ENCODE measurements at regions not wholly inside any gene's neighbourhood (a gene's known extent, or its start where the extent isn't known, plus 50 kb on each side); places are given as distances from the start of the nearest gene placed in this dataset.
"Not testable (repeated sequence)": the region's sequence is repeated elsewhere in the genome, so short reads cannot be mapped to it uniquely, and the experiment has no call there.

DNA sequence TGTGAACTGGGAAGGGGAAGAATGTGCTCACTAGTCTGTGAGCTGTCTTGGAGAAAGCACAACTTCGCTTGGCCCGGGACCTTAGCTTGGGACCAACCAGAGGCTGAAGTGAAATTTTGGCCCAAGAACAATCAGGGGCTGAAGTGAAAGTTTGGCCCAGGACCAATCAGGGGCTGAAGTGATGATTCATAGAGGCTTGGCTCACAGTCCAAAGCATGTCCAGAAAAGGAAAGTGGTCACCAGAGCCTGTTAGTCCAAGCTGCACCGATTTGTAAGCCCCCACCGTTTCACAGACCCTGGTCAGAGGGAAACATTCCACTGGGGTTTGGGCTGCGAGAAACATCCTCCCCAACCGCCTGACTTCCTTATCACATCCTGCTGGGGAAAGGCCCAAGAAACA lies 763.3 kb downstream of the SPATA31A7 start:
- H3K27ac ChIP-seq; H3K9me3 ChIP-seq; ATAC-seq; intact Hi-C loops (cut with DNase I); H3K36me3 ChIP-seq; H3K27me3 ChIP-seq (ENCODE audit: low read depth); H3K4me3 ChIP-seq; DNase-seq; H3K4me1 ChIP-seq: not testable (repeated sequence)

DNA sequence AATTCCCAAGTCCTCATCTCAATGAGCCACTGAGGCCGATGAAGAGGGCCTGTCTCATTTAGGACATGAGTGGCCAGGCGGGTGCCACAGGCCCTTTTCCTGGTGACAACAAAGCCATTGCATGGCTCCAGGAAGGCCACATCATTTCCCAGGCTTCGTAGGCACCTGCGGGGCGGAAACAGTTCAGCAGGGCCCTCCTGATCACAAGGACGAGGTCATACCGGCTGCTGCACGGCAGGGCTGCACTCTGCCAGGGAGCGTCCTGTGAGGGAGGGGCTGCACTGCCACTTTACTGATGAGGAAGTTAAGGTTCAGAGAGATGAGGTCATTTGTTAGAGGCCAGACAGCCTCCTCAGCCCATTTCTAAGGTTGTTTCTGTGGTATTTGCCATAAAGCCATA lies 781.8 kb downstream of the SPATA31A7 start:
- H3K27me3 ChIP-seq (ENCODE audit: low read depth); H3K36me3 ChIP-seq; ATAC-seq; H3K27ac ChIP-seq; intact Hi-C loops (cut with DNase I); DNase-seq; H3K4me1 ChIP-seq; H3K9me3 ChIP-seq; H3K4me3 ChIP-seq: not testable (repeated sequence)

DNA sequence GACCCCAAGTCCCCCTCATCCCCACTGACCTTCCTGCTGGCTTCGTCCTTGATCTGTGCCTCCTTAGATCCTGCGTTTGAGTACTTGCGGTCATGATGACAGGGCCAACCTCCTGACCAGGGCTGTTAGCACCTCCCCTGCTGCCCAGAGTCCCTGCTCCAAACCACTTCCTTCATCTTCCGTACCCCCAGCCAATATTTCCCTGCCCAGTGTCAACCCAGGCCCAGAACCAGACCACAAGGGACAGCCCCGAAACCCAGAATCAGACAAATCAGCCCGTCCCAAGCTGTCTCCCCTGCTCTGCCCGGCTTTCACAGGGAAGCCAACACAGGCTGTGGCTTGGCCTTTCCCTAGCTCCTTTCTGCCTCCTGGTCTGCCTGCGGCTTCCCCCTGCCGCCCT lies 784.7 kb downstream of the SPATA31A7 start:
- H3K27me3 ChIP-seq (ENCODE audit: low read depth); ATAC-seq; H3K27ac ChIP-seq; H3K4me1 ChIP-seq; H3K4me3 ChIP-seq; intact Hi-C loops (cut with DNase I); H3K36me3 ChIP-seq; H3K9me3 ChIP-seq: not testable (repeated sequence)
- peak; percentile 34 for DNase-seq

DNA sequence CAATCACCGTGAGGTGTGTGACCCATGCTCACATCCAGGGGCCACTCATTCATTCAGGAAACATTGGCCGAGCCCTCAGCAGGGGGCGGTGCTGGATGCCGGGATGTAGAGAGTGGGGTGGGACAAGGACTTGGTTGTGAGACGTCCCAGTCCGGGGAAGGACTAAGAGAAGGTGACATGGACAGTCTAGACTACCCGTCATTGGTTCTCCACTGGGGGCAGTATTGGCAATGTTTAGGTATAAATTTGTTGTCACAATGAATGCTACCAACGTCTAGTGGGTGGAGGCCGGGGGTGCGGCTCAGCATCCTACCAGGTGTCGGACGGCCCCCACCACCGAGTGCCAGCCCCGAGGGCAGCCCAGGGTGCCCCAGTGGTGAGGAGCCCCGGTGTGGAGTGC lies 786.5 kb downstream of the SPATA31A7 start:
- H3K4me1 ChIP-seq; H3K27ac ChIP-seq; H3K4me3 ChIP-seq; intact Hi-C loops (cut with DNase I); DNase-seq; H3K36me3 ChIP-seq; H3K9me3 ChIP-seq; H3K27me3 ChIP-seq (ENCODE audit: low read depth); ATAC-seq: not testable (repeated sequence)

DNA sequence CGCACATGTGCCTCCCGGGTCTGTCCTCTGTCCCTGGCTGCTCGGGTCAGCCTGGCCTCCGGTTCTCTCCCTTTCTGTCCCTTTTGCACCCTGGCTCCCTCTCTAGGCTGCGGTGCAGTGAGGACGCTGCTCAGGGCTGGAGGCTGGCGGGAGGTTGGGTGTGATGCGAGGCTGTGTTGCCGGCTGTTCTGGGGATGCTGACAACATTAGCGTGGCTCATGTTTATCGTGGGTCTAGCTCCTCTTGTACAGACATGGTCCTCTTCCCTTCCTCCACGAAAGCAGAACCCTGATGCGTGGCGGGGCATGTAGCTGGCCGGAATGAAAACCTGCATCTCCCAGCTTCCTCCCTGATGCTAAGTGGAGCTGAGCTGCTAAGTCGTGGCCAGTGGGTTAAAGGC lies 792.9 kb downstream of the SPATA31A7 start:
- ATAC-seq; H3K4me1 ChIP-seq; intact Hi-C loops (cut with DNase I); H3K27me3 ChIP-seq (ENCODE audit: low read depth); H3K4me3 ChIP-seq; H3K36me3 ChIP-seq; H3K27ac ChIP-seq; H3K9me3 ChIP-seq: not testable (repeated sequence)
- DNase-seq = peak; percentile 40

DNA sequence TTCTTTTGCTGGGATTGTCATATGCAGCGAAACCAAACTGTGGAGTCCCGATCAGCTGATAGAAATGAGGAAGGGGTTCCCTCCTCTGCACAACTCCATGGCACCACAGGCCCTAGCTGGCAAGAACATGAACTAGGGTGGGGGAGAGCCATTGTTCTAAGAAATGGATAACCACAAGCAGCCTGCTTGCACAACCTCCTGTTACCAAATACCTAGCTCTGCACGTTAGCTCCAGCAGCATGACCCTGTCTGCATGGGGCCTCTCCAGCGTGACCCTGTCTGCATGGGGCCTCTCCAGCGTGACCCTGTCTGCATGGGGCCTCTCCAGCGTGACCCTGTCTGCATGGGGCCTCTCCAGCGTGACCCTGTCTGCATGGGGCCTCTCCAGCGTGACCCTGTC lies 793.6 kb downstream of the SPATA31A7 start:
- H3K4me1 ChIP-seq; H3K36me3 ChIP-seq; H3K9me3 ChIP-seq; intact Hi-C loops (cut with DNase I); H3K4me3 ChIP-seq; ATAC-seq; DNase-seq; H3K27me3 ChIP-seq (ENCODE audit: low read depth); H3K27ac ChIP-seq: not testable (repeated sequence)

DNA sequence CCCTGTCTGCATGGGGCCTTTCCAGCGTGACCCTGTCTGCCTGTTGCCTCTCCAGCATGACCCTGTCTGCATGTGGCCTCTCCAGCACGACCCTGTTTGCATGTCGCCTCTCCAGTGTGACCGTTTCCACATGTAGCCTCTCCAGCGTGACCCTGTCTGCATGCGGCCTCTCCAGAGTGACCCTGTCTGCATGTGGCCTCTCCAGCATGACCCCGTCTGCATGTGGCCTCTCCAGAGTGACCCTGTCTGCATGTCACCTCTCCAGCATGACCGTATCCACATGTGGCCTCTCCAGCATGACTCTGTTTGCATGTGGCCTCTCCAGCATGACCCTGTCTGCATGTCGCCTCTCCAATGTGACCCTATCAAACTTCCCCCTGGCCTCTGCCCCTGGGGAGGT lies 794.1 kb downstream of the SPATA31A7 start:
- not testable (repeated sequence) for ATAC-seq, H3K36me3 ChIP-seq
- DNase-seq = peak; percentile 24

DNA sequence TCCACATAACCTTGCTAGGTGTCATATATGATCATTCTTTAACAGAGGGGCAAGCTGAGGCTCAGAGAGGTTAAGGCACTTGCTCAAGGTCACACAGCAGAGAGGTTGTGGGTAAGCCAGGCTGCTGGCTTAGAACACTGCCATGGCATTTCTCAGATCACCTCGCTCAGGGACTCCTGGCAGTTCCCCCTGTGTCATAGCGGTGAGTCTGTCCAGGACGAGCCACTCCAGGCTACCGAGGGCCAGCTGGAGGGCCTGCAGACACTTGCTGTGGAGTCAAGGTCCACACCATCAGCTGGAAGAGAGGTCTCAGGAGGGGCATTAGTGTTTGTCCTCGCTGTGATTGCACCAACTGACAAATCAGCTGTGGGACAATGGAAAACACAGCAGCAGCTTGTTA lies 794.7 kb downstream of the SPATA31A7 start:
- ATAC-seq; H3K4me1 ChIP-seq; intact Hi-C loops (cut with DNase I); H3K36me3 ChIP-seq; H3K4me3 ChIP-seq; H3K27me3 ChIP-seq (ENCODE audit: low read depth); DNase-seq; H3K27ac ChIP-seq; H3K9me3 ChIP-seq: not testable (repeated sequence)

More for the DNA sequence above, 794.1 kb downstream of the SPATA31A7 start:
- H3K27ac ChIP-seq; H3K27me3 ChIP-seq (ENCODE audit: low read depth); H3K9me3 ChIP-seq; H3K4me1 ChIP-seq; intact Hi-C loops (cut with DNase I); H3K4me3 ChIP-seq: not testable (repeated sequence)

DNA sequence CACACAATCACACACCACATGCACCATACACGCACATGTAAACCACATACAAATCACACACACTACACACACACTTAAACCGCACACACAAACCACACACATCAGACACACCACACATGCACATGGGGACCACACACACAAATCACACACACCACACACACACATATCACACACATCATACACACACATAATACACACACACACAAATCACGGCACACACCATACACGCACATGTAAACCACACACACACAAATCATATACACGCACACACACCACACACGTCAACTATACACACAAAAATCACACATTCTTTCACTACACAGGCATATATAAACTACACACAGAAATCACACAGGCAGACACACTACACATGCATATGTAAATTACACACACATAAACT lies 802.3 kb downstream of the SPATA31A7 start:
- DNase-seq; H3K36me3 ChIP-seq; H3K27ac ChIP-seq; H3K9me3 ChIP-seq; intact Hi-C loops (cut with DNase I); H3K27me3 ChIP-seq (ENCODE audit: low read depth); H3K4me1 ChIP-seq; H3K4me3 ChIP-seq; ATAC-seq: not testable (repeated sequence)

DNA sequence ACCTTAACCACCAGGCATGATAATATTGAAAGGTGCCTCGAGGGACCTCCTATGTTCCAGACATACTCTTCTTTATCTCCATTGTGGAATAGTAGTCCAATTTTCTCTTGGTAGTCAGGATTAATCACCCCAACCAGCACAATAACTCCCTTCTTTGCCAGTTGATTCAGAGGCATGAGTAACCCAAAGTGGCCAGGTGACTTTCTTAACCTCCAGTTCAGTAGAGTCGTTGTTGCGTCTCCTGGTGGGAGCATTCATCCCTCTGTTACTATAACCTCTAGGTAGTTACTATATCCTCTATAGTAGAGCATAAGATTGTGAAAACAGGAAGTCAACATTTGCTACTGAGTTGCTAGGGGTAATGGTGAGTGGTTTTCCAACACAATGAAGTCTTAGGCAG lies 842.6 kb downstream of the SPATA31A7 start:
- H3K27ac ChIP-seq; ATAC-seq; H3K4me3 ChIP-seq; H3K27me3 ChIP-seq (ENCODE audit: low read depth); H3K36me3 ChIP-seq; H3K9me3 ChIP-seq; H3K4me1 ChIP-seq; DNase-seq; intact Hi-C loops (cut with DNase I): not testable (repeated sequence)

DNA sequence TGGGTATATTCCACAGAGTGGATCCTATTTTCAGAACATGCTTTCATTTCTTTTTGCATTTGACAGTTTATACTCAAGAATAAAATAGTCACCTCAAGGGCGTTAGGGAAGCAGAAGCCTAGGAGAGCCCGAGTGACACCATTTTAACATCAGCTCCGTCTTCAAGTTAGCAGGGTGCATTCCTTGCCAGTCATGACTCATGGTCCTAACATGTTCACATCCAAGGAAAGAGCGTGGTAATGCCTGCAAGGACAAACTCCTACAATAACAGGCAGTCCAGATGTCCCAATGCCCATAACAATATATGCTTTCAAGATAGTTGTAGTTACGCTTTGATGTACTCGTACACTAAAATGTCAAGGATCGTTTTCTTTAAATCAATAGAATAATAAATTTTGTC lies 848.4 kb downstream of the SPATA31A7 start:
- intact Hi-C loops (cut with DNase I); H3K9me3 ChIP-seq; H3K4me1 ChIP-seq; H3K27ac ChIP-seq; ATAC-seq; DNase-seq; H3K36me3 ChIP-seq; H3K4me3 ChIP-seq; H3K27me3 ChIP-seq (ENCODE audit: low read depth): not testable (repeated sequence)

DNA sequence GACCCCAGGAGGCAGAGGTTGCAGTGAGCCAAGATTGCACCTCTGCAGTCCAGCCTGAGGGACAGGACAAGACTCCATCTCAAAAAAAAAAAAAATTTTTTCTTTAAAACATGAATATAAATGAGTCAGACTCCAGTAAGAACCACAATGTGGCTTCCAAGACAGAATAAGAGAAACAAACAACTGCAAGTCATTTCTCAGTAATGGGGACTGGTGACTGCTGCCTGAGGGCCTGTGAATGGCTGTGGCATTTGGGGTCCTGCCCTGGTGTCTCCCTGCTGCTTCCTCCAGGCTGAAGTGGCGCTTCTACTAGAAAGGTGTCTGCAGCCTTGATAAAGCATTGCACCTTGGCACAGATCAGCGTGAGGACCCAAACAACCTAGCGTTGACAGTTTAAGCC lies 868.3 kb downstream of the SPATA31A7 start:
- intact Hi-C loops (cut with DNase I); H3K9me3 ChIP-seq; H3K4me3 ChIP-seq; H3K27ac ChIP-seq; ATAC-seq; H3K4me1 ChIP-seq; H3K36me3 ChIP-seq; H3K27me3 ChIP-seq (ENCODE audit: low read depth); DNase-seq: not testable (repeated sequence)

DNA sequence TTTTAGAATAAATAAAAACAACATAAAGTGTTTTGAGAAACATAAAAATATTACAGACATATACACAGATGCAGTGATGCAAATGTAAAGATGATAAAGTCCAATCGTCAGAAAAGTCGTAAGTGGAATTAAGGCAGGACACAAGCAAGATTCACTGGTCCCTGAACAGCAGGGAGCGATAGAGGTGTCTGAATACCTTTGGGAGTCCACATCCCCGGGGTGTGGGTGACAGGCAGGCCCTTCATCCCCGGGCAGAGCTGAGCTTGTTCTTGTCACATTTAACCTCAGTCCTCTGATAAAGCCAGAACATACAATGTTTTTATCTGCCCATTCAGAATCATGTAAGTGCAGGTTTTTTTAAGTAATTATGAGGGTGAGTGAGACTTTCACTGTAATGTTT lies 881.2 kb downstream of the SPATA31A7 start:
- H3K4me3 ChIP-seq; DNase-seq; H3K36me3 ChIP-seq; H3K27me3 ChIP-seq (ENCODE audit: low read depth); H3K27ac ChIP-seq; ATAC-seq; H3K9me3 ChIP-seq; intact Hi-C loops (cut with DNase I); H3K4me1 ChIP-seq: not testable (repeated sequence)

DNA sequence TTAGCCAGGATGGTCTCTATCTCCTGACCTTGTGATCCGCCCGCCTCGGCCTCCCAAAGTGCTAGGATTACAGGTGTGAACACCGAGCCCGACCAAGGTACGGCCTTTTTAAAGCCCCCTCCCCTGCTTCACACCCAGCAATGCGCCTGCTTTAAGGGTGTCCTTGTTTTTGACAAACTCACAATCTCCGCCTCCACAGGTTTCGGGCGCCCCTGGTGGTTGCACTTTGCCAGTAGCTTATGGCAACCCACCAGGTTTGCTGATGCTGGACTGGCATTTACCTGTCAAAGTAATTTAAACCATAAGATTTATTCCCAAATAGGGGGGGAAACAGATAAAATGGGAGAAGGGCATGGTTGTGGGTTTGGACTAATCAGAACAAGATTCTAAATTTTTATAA lies 883.6 kb downstream of the SPATA31A7 start:
- H3K27me3 ChIP-seq (ENCODE audit: low read depth); intact Hi-C loops (cut with DNase I); H3K4me1 ChIP-seq; DNase-seq; H3K4me3 ChIP-seq; H3K9me3 ChIP-seq; H3K27ac ChIP-seq; H3K36me3 ChIP-seq; ATAC-seq: not testable (repeated sequence)

DNA sequence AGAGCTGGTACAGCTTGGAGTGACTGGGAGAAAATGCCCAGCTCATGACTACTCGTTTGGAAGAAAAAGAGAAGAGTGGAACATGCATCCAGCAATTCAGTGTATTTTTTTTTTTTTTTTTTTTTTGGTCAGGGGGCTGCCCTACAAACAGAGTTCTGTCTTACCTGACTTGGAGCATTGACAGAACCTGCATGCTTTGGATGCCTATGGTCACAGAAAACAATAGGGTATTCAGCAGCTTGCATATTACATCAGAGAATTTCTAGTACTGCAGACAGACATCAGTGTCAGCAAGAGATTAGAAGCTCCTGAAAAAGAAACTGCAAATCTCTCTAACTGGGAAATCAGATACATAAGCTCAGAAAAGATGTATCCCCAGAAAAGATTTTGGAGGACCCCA lies 894.4 kb downstream of the SPATA31A7 start:
- DNase-seq; ATAC-seq; intact Hi-C loops (cut with DNase I): not testable (repeated sequence)

More for the DNA sequence above, 894.4 kb downstream of the SPATA31A7 start:
- not testable (repeated sequence) for H3K36me3 ChIP-seq; H3K27ac ChIP-seq; H3K4me3 ChIP-seq; H3K27me3 ChIP-seq (ENCODE audit: low read depth); H3K4me1 ChIP-seq; H3K9me3 ChIP-seq
